Neuronal stem cell (in vitro differentiated cells): ENCODE measurements at regions not wholly inside any gene's neighbourhood (a gene's known extent, or its start where the extent isn't known, plus 50 kb on each side); places are given as distances from the start of the nearest gene placed in this dataset.

ENCODE experiments used
- DNase-seq: peaks from one replicate; pipeline ENCODE4 v3.0.0-alpha.2; 2013; ENCODE audit warnings: low spot score
- H2AFZ ChIP-seq: one replicate; pipeline ENCODE4 v1.6.1; 2013; ENCODE audit warnings: mild to moderate bottlenecking, low read length, inconsistent platforms
- H2AK5ac ChIP-seq: 2 replicates; pipeline ENCODE4 v1.6.1; 2013; ENCODE audit warnings: low read depth, mild to moderate bottlenecking, inconsistent platforms, low read length, moderate library complexity, mixed read lengths
- H2BK120ac ChIP-seq: 2 replicates; pipeline ENCODE4 v1.6.1; 2013; ENCODE audit warnings: low read depth, mild to moderate bottlenecking, inconsistent platforms, low read length, moderate library complexity, mixed read lengths
- H2BK12ac ChIP-seq: one replicate; pipeline ENCODE4 v1.6.1; 2013; ENCODE audit warnings: low read length, inconsistent platforms
- H2BK15ac ChIP-seq: 2 replicates; pipeline ENCODE4 v1.6.1; 2013; ENCODE audit warnings: mild to moderate bottlenecking, low read length, inconsistent platforms, mixed read lengths
- H2BK5ac ChIP-seq: one replicate; pipeline ENCODE4 v1.6.1; 2013; ENCODE audit warnings: inconsistent platforms, mild to moderate bottlenecking, low read length, moderate library complexity
- H3K14ac ChIP-seq: one replicate; pipeline ENCODE4 v1.6.1; 2013; ENCODE audit warnings: low read length, inconsistent platforms
- H3K18ac ChIP-seq: 2 replicates; pipeline ENCODE4 v1.6.1; 2013; ENCODE audit warnings: low read length, inconsistent platforms
- H3K23ac ChIP-seq: 2 replicates; pipeline ENCODE4 v1.6.1; 2013; ENCODE audit warnings: low read depth, mild to moderate bottlenecking, mixed read lengths, low read length, inconsistent platforms; ENCODE audit not compliant: poor library complexity
- H3K27ac ChIP-seq: replicated peaks from 3 replicates; pipeline ENCODE4 v1.5.1; 2013; ENCODE audit warnings: low read length, inconsistent platforms
- H3K27me3 ChIP-seq, 3 experiments: 2 replicates each; pipeline ENCODE4 v1.6.1; 2013; ENCODE audit warnings: low read length in 3 of 3, mild to moderate bottlenecking in 2 of 3, inconsistent platforms in 1 of 3, low read depth in 1 of 3, mixed read lengths in 1 of 3, moderate library complexity in 1 of 3; ENCODE audit not compliant: control insufficient read depth in 3 of 3, insufficient read depth in 3 of 3
- H3K36me3 ChIP-seq, 2 donors: replicated peaks in 1 of 2; 2 replicates each; pipeline ENCODE4 v1.6.1; 2013; ENCODE audit warnings: low read length in 2 of 2; ENCODE audit not compliant: control insufficient read depth in 2 of 2, insufficient read depth in 2 of 2
- H3K4ac ChIP-seq: 2 replicates; pipeline ENCODE4 v1.6.1; 2013; ENCODE audit warnings: inconsistent platforms, mild to moderate bottlenecking, low read length, moderate library complexity
- H3K4me1 ChIP-seq, 2 donors: 1 replicate in 1 of 2; 2 replicates in 1 of 2; pipeline ENCODE4 v1.6.1; 2013; ENCODE audit warnings: low read length in 2 of 2, low read depth in 1 of 2; ENCODE audit not compliant: control insufficient read depth in 2 of 2, insufficient read depth in 1 of 2
- H3K4me2 ChIP-seq: one replicate; pipeline ENCODE4 v1.6.1; 2013; ENCODE audit warnings: mild to moderate bottlenecking, low read length, inconsistent platforms; ENCODE audit not compliant: insufficient read depth, poor library complexity, severe bottlenecking
- H3K4me3 ChIP-seq, 2 donors: 2 replicates each; pipeline ENCODE4 v1.5.1; 2013; ENCODE audit warnings: low read length in 2 of 2, mild to moderate bottlenecking in 2 of 2, inconsistent platforms in 1 of 2, moderate library complexity in 1 of 2
- H3K79me1 ChIP-seq: one replicate; pipeline ENCODE4 v1.6.1; 2013; ENCODE audit warnings: low read depth, mild to moderate bottlenecking, inconsistent platforms, low read length, moderate library complexity
- H3K9ac ChIP-seq: one replicate; pipeline ENCODE4 v1.6.1; 2013; ENCODE audit warnings: mild to moderate bottlenecking, low read depth, low read length, inconsistent platforms; ENCODE audit not compliant: poor library complexity
- H3K9me3 ChIP-seq, 2 donors: replicated peaks in 1 of 2; 2 replicates each; pipeline versions ENCODE3 to v1.6.1; 2013; ENCODE audit warnings: low read length in 2 of 2, mild to moderate bottlenecking in 2 of 2, inconsistent platforms in 1 of 2, low read depth in 1 of 2, mixed read lengths in 1 of 2, moderate library complexity in 1 of 2; ENCODE audit not compliant: control insufficient read depth in 2 of 2, insufficient read depth in 1 of 2
- H4K8ac ChIP-seq: one replicate; pipeline ENCODE4 v1.6.1; 2013; ENCODE audit warnings: low read depth, mild to moderate bottlenecking, inconsistent platforms, low read length, moderate library complexity
- H4K91ac ChIP-seq: one replicate; pipeline ENCODE4 v1.6.1; 2013; ENCODE audit warnings: low read length, low read depth, mild to moderate bottlenecking, inconsistent platforms; ENCODE audit not compliant: poor library complexity
- WGBS, 2 donors: extraction: QIAGEN DNeasy Blood & Tissue Kit; methylation state at CpG; one replicate each; pipeline ENCODE4 v1.1.7; 2013; ENCODE audit warnings: missing lambda C conversion rate in 2 of 2, mixed read lengths in 1 of 2; ENCODE audit not compliant: insufficient read length in 2 of 2, insufficient replicate concordance in 1 of 2; ENCODE audit errors: extremely low coverage in 2 of 2; 5-methylcytosine and 5-hydroxymethylcytosine counted together

DNA sequence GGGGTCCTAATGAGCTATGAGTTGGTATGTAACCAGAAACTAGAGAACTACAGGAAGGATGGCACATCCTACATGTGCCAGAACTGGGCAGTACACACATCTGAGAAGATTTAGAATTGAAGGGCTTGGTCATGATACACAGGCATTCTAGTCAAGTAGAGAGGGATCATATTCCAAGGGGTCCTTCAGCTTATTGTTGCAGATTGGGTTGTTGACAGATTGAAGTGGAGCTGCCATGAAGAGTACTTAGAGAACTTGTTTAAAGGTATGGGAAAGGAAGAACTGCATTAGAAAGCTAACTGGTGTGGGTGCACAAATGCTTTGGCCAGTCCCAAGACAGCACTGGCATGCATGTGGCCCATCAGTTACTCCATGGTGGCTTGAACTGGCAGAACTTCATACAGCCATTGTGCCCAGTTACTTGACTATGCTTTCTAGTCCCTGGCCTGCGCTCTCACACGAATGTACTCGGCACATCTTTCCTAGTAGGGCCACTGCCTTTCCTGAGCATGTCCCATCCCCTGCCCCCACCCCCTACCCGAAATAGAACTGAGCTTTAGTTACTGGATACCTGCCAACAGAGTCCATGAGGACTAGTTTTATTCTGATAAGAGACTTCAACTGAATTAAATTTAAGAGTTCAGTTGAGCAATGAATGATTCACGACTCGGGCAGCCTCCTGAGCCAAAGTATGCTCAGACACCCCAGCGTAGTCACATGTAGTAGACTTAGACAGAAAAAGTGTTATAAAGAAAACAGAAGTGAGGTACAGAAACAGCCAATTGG lies 64.0 kb downstream of the CCNG2 start:
- no peak overlapping the region for H3K14ac ChIP-seq
- no peak overlapping the region for H4K8ac ChIP-seq
- no peak overlapping the region for H2BK120ac ChIP-seq
- no peaks in the 10 kb centered on the region for H3K9me3 ChIP-seq
- H2BK12ac ChIP-seq = no peak overlapping the region
- no peak overlapping the region for H3K27ac ChIP-seq
- no peak overlapping the region for H3K4ac ChIP-seq
- H2AFZ ChIP-seq = no peak overlapping the region
- peaks cover 0 to 24% (median 0%) of the 10 kb centered on the region in 3 experiments for H3K27me3 ChIP-seq
- no peaks in the 10 kb centered on the region for H3K79me1 ChIP-seq
- H3K18ac ChIP-seq = no peak overlapping the region
- WGBS, 2 donors = no CpG with 5 or more reads among the region's 7 CpGs
- DNase-seq = no peak
- no peak overlapping the region for H4K91ac ChIP-seq
- H3K4me1 ChIP-seq = no peaks in the 10 kb centered on the region
- H2AK5ac ChIP-seq = no peak overlapping the region
- H2BK5ac ChIP-seq = no peak overlapping the region
- H3K4me3 ChIP-seq = no peak overlapping the region
- H2BK15ac ChIP-seq = no peak overlapping the region
- H3K23ac ChIP-seq = no peak overlapping the region
- H3K36me3 ChIP-seq = no peaks in the 10 kb centered on the region
- no peak overlapping the region for H3K9ac ChIP-seq
- H3K4me2 ChIP-seq = no peak overlapping the region

DNA sequence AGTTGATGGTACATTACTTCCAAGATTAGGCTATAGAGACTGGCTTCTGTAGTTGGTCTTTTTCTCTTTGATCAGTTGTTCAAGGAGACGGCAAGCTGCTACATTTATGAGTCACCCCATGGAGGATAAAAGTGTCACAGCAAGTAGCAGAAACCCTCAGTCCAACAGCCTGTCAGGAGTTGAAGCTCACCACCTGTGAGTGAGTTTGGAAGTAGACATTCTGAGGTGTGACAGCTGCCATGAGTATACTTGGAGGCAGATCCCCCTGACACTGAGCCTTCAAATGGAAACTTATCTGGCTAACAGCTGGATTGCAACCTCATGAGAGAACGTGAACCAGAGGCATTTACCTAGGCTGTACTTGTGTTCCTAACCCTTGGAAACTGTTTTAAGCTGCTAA lies 68.0 kb downstream of the CCNG2 start:
- Histone ChIP-seq H3K27ac (no peak overlapping the region), H3K79me1 (no peaks in the 10 kb centered on the region), H2BK12ac (no peak overlapping the region), H3K4me2 (no peak overlapping the region), H3K4me3 (no peak overlapping the region), H3K36me3 (no peaks in the 10 kb centered on the region), H2BK5ac (no peak overlapping the region), H3K27me3 (peaks cover 0 to 11% (median 0%) of the 10 kb centered on the region in 3 experiments), H2BK15ac (no peak overlapping the region), H3K14ac (no peak overlapping the region), H2BK120ac (no peak overlapping the region), H4K91ac (no peak overlapping the region), H3K9me3 (peaks cover 0 to 5% of the 10 kb centered on the region in 2 donors), H2AK5ac (no peak overlapping the region), H3K18ac (no peak overlapping the region), H4K8ac (no peak overlapping the region), H3K4me1 (no peaks in the 10 kb centered on the region), H3K23ac (no peak overlapping the region), H3K9ac (no peak overlapping the region), H2AFZ (no peak overlapping the region), H3K4ac (no peak overlapping the region)
- WGBS, 2 donors = no CpG with 5 or more reads among the region's 2 CpGs
- no peak for DNase-seq

DNA sequence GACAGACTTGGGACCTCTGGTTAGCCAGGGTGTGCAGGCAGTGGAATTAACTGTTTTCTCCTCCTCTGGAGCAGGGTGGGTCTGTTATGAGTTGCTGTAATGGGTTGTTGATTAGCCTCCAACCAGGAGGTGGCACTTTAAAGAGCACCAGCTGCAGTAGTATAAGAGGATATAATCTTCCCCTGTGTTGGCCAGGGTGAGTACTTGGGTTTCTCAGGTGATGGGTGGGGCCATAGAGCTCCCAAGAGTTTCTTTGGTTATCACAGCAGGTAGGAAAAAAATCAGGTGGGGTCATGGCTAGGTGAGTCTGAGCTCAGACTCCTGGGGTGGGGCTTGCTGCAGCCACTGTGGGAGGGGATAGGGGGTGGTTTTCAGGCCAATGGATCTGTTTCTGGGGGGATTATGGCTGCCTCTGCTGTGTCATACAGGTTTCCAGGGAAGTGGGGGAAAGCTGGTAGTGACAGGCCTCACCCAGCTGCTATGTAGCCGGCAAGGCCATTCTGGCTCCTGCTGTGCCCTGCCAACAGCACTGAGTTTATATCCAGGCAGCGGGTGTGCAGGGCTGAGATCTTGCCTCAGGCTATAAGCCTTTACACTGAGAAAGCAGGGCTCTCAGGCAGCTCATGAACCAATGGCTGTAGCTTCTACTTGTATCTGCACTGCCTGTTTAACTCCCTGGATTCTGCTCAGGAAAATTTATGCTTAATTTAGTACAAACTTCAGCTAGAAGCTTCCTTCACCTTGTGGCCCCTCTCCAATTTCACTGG lies 70.1 kb downstream of the CCNG2 start:
- no CpG with 5 or more reads among the region's 2 CpGs for WGBS, 2 donors
- no peaks in the 10 kb centered on the region for H3K36me3 ChIP-seq

DNA sequence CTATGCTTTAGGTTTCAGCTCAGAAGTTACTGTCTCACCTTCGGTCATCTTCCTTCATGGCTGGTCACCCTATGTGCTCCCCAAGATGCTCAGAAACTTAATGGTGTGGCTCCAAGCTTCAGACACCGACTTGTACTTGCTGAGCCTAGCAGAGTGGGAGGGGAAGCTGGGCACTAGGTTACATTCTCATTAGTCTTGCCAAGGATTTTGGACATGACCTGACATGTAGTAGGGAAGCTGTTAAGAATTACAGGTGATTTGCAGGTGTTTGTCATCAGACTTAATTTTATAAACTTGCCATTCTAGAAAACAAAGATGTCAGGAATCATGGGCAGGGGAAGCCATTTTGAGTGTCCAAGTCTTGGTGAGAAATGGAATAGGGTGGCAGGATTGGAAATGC lies 72.4 kb downstream of the CCNG2 start:
- Histone ChIP-seq H2BK12ac (no peak overlapping the region), H3K9me3 (peaks cover 0 to 5% of the 10 kb centered on the region in 2 donors), H3K4me2 (no peak overlapping the region), H3K4me3 (no peak overlapping the region), H3K18ac (no peak overlapping the region), H4K91ac (no peak overlapping the region), H2AFZ (no peak overlapping the region), H2AK5ac (no peak overlapping the region), H3K36me3 (no peaks in the 10 kb centered on the region), H3K23ac (no peak overlapping the region), H3K14ac (no peak overlapping the region), H2BK120ac (no peak overlapping the region), H3K9ac (no peak overlapping the region), H3K4me1 (no peaks in the 10 kb centered on the region), H3K27me3 (peaks cover 0 to 2% (median 0%) of the 10 kb centered on the region in 3 experiments), H4K8ac (no peak overlapping the region), H2BK5ac (no peak overlapping the region), H3K4ac (no peak overlapping the region), H2BK15ac (no peak overlapping the region), H3K79me1 (no peaks in the 10 kb centered on the region), H3K27ac (no peak overlapping the region)
- WGBS, 2 donors = no CpG with 5 or more reads among the region's 2 CpGs
- no peak for DNase-seq

More for the DNA sequence above, 70.1 kb downstream of the CCNG2 start:
- peaks cover 0 to 9% (median 0%) of the 10 kb centered on the region in 3 experiments for H3K27me3 ChIP-seq
- peaks cover 0 to 5% of the 10 kb centered on the region in 2 donors for H3K9me3 ChIP-seq
- H2BK12ac ChIP-seq = no peak overlapping the region
- no peak overlapping the region for H2BK15ac ChIP-seq
- H2AK5ac ChIP-seq = no peak overlapping the region
- no peak overlapping the region for H2BK120ac ChIP-seq
- no peaks in the 10 kb centered on the region for H3K79me1 ChIP-seq
- H3K23ac ChIP-seq = no peak overlapping the region
- H4K8ac ChIP-seq = no peak overlapping the region
- H3K14ac ChIP-seq = no peak overlapping the region
- no peak for DNase-seq
- H2BK5ac ChIP-seq = no peak overlapping the region
- H3K18ac ChIP-seq = no peak overlapping the region
- H3K9ac ChIP-seq = no peak overlapping the region
- H3K4me3 ChIP-seq = no peak overlapping the region
- H4K91ac ChIP-seq = no peak overlapping the region
- H3K4me1 ChIP-seq = no peaks in the 10 kb centered on the region
- no peak overlapping the region for H3K4ac ChIP-seq
- no peak overlapping the region for H3K4me2 ChIP-seq
- no peak overlapping the region for H3K27ac ChIP-seq
- H2AFZ ChIP-seq = no peak overlapping the region
